Brain microvascular endothelial cell (primary cell): ENCODE measurements at regions not wholly inside any gene's neighbourhood (a gene's known extent, or its start where the extent isn't known, plus 50 kb on each side); places are given as distances from the start of the nearest gene placed in this dataset.

Experiments
- DNase-seq: peaks from one replicate; pipeline ENCODE4 v3.0.0-alpha.2; 2020
- H3K27ac ChIP-seq: fragments of 250-450 bp; sonication (Bioruptor Pico); 2 replicates; pipeline ENCODE4 v1.5.1; 2020; ENCODE audit warnings: mild to moderate bottlenecking, moderate library complexity
- H3K27me3 ChIP-seq: fragments of 250-450 bp; sonication (Bioruptor Pico); replicated peaks from 2 replicates; pipeline ENCODE4 v1.5.1; 2020; ENCODE audit warnings: mild to moderate bottlenecking
- H3K36me3 ChIP-seq: fragments of 250-450 bp; sonication (Bioruptor Pico); replicated peaks from 2 replicates; pipeline ENCODE4 v1.5.1; 2020; ENCODE audit warnings: mild to moderate bottlenecking
- H3K4me3 ChIP-seq: 2 replicates; pipeline ENCODE4 v1.5.1; 2011; ENCODE audit warnings: low read depth, mild to moderate bottlenecking, control low read depth, low read length, moderate library complexity
- CTCF ChIP-seq: IDR thresholded peaks from 2 replicates; pipeline ENCODE4 v1.5.1; 2011; ENCODE audit warnings: low read depth, mild to moderate bottlenecking, moderate library complexity, low read length, control low read depth, inconsistent platforms; ENCODE audit errors: missing control alignments
- in situ Hi-C: cut with HindIII; loops from 2 replicates; pipeline ENCODE4 v1.10.0; 2017; ENCODE audit warnings: low sequenced_read_pairs, low pct_ligation_motif_present

- Histone ChIP-seq H3K27ac (no peak overlapping the region), H3K27me3 (no peaks in the 10 kb centered on the region), H3K4me3 (no peak overlapping the region), H3K36me3 (no peaks in the 10 kb centered on the region)
- in situ Hi-C loops = no loop called here
- TF ChIP-seq CTCF = no peak
- no peak for DNase-seq
Measured at GRCh38 chr2:19664646-19665045, 237.1 kb downstream of the TTC32 start.

- no peak for TF ChIP-seq CTCF
- in situ Hi-C loops = no loop called here
- Histone ChIP-seq H3K4me3 (no peak overlapping the region), H3K36me3 (no peaks in the 10 kb centered on the region), H3K27me3 (no peaks in the 10 kb centered on the region), H3K27ac (no peak overlapping the region)
- DNase-seq = no peak
Measured at GRCh38 chr2:19659024-19659792, 242.6 kb downstream of the TTC32 start.

GRCh38 chr2:19656011-19656410 lies 245.8 kb downstream of the TTC32 start:
- Histone ChIP-seq H3K36me3 (no peaks in the 10 kb centered on the region), H3K27ac (no peak overlapping the region), H3K4me3 (no peak overlapping the region), H3K27me3 (no peaks in the 10 kb centered on the region)
- in situ Hi-C loops = no loop called here
- no peak for TF ChIP-seq CTCF
- no peak for DNase-seq

- no peak overlapping the region for H3K27ac ChIP-seq
- no peaks in the 10 kb centered on the region for H3K27me3 ChIP-seq
- TF ChIP-seq CTCF = no peak
- in situ Hi-C loops = no loop called here
- H3K36me3 ChIP-seq = no peaks in the 10 kb centered on the region
- no peak overlapping the region for H3K4me3 ChIP-seq
- DNase-seq = no peak
Measured at GRCh38 chr2:19654310-19655090, 247.3 kb downstream of the TTC32 start.

- Histone ChIP-seq H3K4me3 (no peak overlapping the region), H3K36me3 (no peaks in the 10 kb centered on the region), H3K27ac (no peak overlapping the region), H3K27me3 (no peaks in the 10 kb centered on the region)
- DNase-seq = no peak
- in situ Hi-C loops = no loop called here
- no peak for TF ChIP-seq CTCF
Measured at GRCh38 chr2:19653509-19653908, 248.3 kb downstream of the TTC32 start.
